ENCODE measurements at regions not wholly inside any gene's neighbourhood (a gene's known extent, or its start where the extent isn't known, plus 50 kb on each side); places are given as distances from the start of the nearest gene placed in this dataset.

DNA sequence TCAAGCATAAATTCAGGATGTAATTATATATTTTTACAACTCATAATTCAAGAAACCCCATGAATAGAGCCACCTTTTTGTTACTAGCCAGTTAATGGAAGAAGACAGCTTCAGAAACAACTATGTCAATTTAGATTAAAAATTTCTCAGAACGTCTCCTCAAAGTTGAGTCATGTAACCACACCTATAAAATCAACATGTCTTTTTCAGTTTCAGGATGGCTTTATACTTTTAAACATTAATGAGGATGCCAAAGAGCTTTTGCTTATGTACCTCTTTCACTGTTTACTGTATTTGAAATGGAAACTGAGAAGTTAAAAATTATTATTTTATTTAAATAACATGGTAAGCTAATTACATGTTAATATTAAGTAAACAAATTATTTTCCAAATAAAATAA, 280.1 kb downstream of the PTH2R start:
- TF ChIP-seq POLR2A (IDR thresholded peaks at IDR 0.05; ENCODE audit: low read depth, low read length) (no peak), TAF1 (IDR thresholded peaks at IDR 0.05; ENCODE audit: borderline replicate concordance, low read depth, low read length) (no peak), POLR2AphosphoS5 (IDR thresholded peaks at IDR 0.05; ENCODE audit: low read depth, low read length) (no peak)

Data from GM12892 (cell line).